HS-27A (cell line): ENCODE measurements at regions not wholly inside any gene's neighbourhood (a gene's known extent, or its start where the extent isn't known, plus 50 kb on each side); places are given as distances from the start of the nearest gene placed in this dataset.
"Not testable (repeated sequence)": the region's sequence is repeated elsewhere in the genome, so short reads cannot be mapped to it uniquely, and the experiment has no call there.

Source experiments
- DNase-seq: peaks from one replicate; pipeline ENCODE4 v3.0.0-alpha.2; 2012; ENCODE audit warnings: low read depth, missing footprints

- DNase-seq: no peak
Observed at GRCh38 chr5:10921160-10921559, 160.1 kb upstream of the DAP start.

GRCh38 chr5:10920400-10920799 is 159.4 kb upstream of the DAP start:
- no peak for DNase-seq

GRCh38 chr5:10914741-10915480 is 153.9 kb upstream of the DAP start:
- DNase-seq: no peak

- DNase-seq: peak; percentile 72
Observed at GRCh38 chr5:10913841-10914240, 152.8 kb upstream of the DAP start.

- DNase-seq: no peak
Observed at GRCh38 chr5:10913181-10913810, 152.3 kb upstream of the DAP start.

- no peak for DNase-seq
Observed at GRCh38 chr5:10912435-10912834, 151.4 kb upstream of the DAP start.

GRCh38 chr5:10910261-10910660 is 149.2 kb upstream of the DAP start:
- no peak for DNase-seq

GRCh38 chr5:10904862-10905432 is 143.9 kb upstream of the DAP start:
- no peak for DNase-seq

GRCh38 chr5:10903786-10904560 is 142.9 kb upstream of the DAP start:
- DNase-seq: no peak

- DNase-seq: no peak
Observed at GRCh38 chr5:10902145-10902544, 141.1 kb upstream of the DAP start.

- DNase-seq: no peak
Observed at GRCh38 chr5:10898514-10898913, 137.5 kb upstream of the DAP start.

- no peak for DNase-seq
Observed at GRCh38 chr5:10896016-10896415, 135.0 kb upstream of the DAP start.

- DNase-seq: no peak
Observed at GRCh38 chr5:10894445-10895054, 133.5 kb upstream of the DAP start.

GRCh38 chr5:10892911-10893215 is 131.8 kb upstream of the DAP start:
- DNase-seq: no peak

GRCh38 chr5:10892147-10892910 is 131.3 kb upstream of the DAP start:
- no peak for DNase-seq

- DNase-seq: no peak
Observed at GRCh38 chr5:10891193-10891592, 130.2 kb upstream of the DAP start.

- DNase-seq: no peak
Observed at GRCh38 chr5:10886497-10886896, 125.5 kb upstream of the DAP start.

- DNase-seq: peak; percentile 87
Observed at GRCh38 chr5:10885026-10885425, 124.0 kb upstream of the DAP start.

- DNase-seq: not testable (repeated sequence)
Observed at GRCh38 chr5:10883945-10884344, 122.9 kb upstream of the DAP start.

- DNase-seq: no peak
Observed at GRCh38 chr5:10880934-10881333, 119.9 kb upstream of the DAP start.

- DNase-seq: not testable (repeated sequence)
Observed at GRCh38 chr5:10876996-10877395, 116.0 kb upstream of the DAP start.
